ENCODE measurements at regions not wholly inside any gene's neighbourhood (a gene's known extent, or its start where the extent isn't known, plus 50 kb on each side); places are given as distances from the start of the nearest gene placed in this dataset.

- no peak for TF ChIP-seq CTCF (conservative IDR thresholded peaks at IDR 0.05; ENCODE audit: low read depth, low read length)
- DNase-seq (ENCODE audit: low read depth), result peak; percentile 79
- H3K4me3 ChIP-seq (ENCODE audit: low read length), result no peak overlapping the region
Observed at GRCh38 chr11:110984147-110984546, 261.4 kb upstream of the POU2AF2 start.

GRCh38 chr11:110982214-110982613 lies 263.3 kb upstream of the POU2AF2 start:
- no peak overlapping the region for H3K4me3 ChIP-seq (ENCODE audit: low read length)
- TF ChIP-seq CTCF (conservative IDR thresholded peaks at IDR 0.05; ENCODE audit: low read depth, low read length), result no peak
- no peak for DNase-seq (ENCODE audit: low read depth)

- DNase-seq (ENCODE audit: low read depth), result peak; percentile 48
- no peak overlapping the region for H3K4me3 ChIP-seq (ENCODE audit: low read length)
- TF ChIP-seq CTCF (conservative IDR thresholded peaks at IDR 0.05; ENCODE audit: low read depth, low read length), result no peak
Observed at GRCh38 chr11:110979696-110980095, 265.8 kb upstream of the POU2AF2 start.

GRCh38 chr11:110977661-110978060 lies 265.4 kb upstream of the ARHGAP20 start:
- TF ChIP-seq CTCF (conservative IDR thresholded peaks at IDR 0.05; ENCODE audit: low read depth, low read length), result no peak
- no peak for DNase-seq (ENCODE audit: low read depth)

GRCh38 chr11:110974731-110975130 lies 262.5 kb upstream of the ARHGAP20 start:
- no peak for TF ChIP-seq CTCF (conservative IDR thresholded peaks at IDR 0.05; ENCODE audit: low read depth, low read length)
- peak; percentile 54 for DNase-seq (ENCODE audit: low read depth)
- H3K4me3 ChIP-seq (ENCODE audit: low read length), result no peak overlapping the region

More at GRCh38 chr11:110977661-110978060, 265.4 kb upstream of the ARHGAP20 start:
- H3K4me3 ChIP-seq (ENCODE audit: low read length), result no peak overlapping the region

GRCh38 chr11:110973401-110973980 lies 261.3 kb upstream of the ARHGAP20 start:
- no peak overlapping the region for H3K4me3 ChIP-seq (ENCODE audit: low read length)
- no peak for TF ChIP-seq CTCF (conservative IDR thresholded peaks at IDR 0.05; ENCODE audit: low read depth, low read length)
- DNase-seq (ENCODE audit: low read depth), result no peak

- DNase-seq (ENCODE audit: low read depth), result no peak
- H3K4me3 ChIP-seq (ENCODE audit: low read length), result no peak overlapping the region
- TF ChIP-seq CTCF (conservative IDR thresholded peaks at IDR 0.05; ENCODE audit: low read depth, low read length), result no peak
Observed at GRCh38 chr11:110972640-110973039, 260.4 kb upstream of the ARHGAP20 start.
